ENCODE measurements at regions not wholly inside any gene's neighbourhood (a gene's known extent, or its start where the extent isn't known, plus 50 kb on each side); places are given as distances from the start of the nearest gene placed in this dataset.
"Not testable (repeated sequence)": the region's sequence is repeated elsewhere in the genome, so short reads cannot be mapped to it uniquely, and the experiment has no call there.

DNA sequence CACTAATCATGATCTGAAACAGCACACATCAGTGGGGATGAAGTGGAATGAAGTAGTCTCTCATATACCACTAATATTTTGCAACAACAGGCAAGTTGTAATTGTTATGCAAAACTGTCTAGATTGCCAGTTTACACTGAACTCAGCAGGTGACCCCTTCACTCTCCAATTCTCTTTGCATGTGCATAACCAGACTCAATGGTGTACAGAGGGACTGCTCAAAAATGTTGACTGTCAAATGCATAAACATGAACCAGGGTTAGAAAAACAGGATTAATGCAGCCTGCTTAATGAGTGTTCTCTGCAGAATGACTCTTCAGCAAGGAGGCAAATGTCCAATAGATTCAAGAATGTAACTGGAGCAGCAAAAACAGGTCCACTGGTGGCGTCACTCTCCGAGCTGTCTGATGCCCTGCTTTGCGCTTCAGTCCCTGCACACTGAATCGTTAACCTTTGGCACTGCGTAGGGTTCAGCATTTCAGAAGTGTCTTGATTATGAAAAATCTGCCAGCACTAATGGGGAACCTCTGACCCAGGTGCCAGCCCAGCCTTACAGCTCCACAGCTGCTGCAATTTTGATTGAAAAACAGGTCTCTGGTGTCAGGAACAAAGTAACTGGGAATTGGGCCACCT is 209.3 kb downstream of the TDRD15 start:
- DNase-seq (ENCODE audit: low spot score) = no peak

DNA sequence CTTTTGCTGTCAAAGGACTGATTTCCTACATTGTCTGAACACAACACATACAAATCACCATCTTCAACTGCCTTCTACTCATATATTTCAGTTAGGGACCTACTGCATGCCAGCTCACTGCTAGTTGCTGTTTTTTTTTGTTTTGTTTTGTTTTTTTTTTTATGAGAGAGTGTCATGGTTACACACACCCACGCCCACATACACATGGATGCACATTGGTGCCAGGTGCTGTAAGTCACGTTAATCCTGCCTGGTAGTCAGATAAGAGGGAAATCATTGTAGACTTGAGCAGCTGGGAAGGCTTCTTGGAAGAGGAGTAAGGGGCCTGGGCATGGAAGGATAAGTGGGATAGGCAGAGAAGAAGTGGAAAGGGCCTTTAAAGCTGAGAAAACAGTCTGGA is 209.9 kb downstream of the TDRD15 start:
- DNase-seq (ENCODE audit: low spot score) = peak; percentile 27

- no peak for DNase-seq (ENCODE audit: low spot score)
Observed at GRCh38 chr2:21346984-21347383, 223.2 kb downstream of the TDRD15 start.

GRCh38 chr2:21353879-21354679 is 230.3 kb downstream of the TDRD15 start:
- no peak for DNase-seq (ENCODE audit: low spot score)

DNA sequence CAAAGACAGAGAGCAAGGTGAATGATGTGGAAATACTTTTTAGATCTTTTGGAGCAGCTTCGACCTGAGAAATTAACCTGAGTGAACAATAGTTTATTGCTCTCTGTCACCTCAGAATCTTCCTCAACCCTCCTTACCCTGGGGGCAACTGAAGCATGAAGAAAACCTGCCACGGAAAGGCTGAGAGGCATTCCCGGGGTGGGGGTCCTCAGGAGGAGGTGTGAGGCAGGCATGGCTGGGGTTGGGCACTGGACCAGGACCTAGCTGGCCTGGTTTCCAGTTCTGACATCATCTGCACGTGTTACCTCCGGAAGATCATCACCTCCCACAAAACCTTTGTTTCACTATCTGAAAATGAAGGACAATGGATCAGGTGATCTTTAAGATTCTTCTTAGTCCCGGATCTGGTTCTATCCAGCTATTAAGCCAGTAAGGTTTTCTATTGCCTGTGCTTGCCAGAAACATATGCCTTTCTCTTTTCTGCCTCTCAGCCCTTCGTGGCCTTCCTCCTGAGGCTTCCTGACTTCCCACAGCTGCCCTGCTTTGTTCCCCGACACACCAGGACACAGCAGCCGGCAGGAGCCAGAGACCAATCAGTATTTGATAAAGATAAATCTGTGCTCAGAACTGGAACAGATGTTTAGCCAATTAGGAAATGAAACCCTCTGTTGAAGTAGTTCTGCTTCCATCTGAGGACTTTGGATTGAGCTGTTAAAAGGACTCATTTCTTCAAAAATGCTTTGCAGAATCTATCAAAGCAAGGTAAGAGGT is 232.5 kb downstream of the TDRD15 start:
- DNase-seq (ENCODE audit: low spot score) = no peak

DNA sequence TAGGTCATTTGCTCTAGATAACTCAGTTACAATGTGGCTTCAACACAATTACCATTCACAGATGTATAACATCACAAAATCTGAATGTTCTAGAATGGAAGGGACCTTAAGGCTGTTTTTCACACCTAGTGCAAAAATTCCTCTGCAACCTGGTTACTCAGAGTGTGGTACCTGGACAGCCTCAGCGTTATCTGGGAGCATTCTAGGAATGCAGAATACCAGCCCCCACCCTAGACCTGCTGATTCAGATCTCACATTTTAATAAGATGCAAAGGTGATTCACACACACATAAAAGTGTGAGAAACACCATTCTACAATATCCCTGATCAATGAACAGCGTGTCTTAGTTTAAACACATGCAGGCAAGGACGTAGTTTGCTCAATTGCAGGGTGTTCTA is 233.1 kb downstream of the TDRD15 start:
- DNase-seq (ENCODE audit: low spot score) = no peak

DNA sequence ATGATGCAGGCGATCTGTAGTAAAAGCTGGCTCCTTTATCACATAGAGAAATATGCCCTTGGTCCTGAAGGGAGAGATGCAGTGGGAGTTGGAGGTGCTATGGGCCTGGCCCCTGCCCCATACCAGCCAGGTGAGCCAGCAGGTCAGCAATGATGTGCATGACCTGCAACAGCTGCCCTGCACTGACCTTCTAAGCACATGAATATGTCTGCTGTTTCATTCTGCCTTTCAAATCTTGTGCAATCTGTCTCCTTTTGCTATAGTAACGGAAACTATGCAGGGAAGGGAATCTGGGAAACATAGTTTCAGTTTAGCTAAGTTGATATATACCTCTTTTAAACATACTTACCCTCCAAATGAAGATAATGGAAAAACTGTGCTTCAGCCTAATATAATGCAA is 235.2 kb downstream of the TDRD15 start:
- no peak for DNase-seq (ENCODE audit: low spot score)

DNA sequence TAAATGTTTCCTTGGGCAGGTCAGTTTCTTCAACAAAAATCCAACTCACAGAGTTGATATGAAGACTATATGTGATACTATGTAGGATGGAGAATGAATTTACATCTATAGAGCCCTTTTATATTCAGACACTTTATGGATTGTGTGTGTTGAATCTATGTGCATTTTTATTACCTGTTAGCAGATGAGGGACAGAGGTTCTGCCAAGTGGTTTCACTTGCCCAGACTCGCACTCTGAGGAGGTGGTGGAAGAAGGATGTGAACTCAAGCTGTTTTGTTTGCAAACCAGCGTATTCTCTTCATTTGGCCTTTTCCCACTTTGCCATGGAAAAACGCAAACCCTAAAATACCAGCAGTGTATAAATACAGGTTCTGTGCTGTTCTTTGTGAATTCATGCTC is 237.6 kb downstream of the TDRD15 start:
- DNase-seq (ENCODE audit: low spot score) = no peak

GRCh38 chr2:21361957-21362486 is 238.3 kb downstream of the TDRD15 start:
- DNase-seq (ENCODE audit: low spot score) = no peak

- no peak for DNase-seq (ENCODE audit: low spot score)
Observed at GRCh38 chr2:21363364-21363763, 239.6 kb downstream of the TDRD15 start.

GRCh38 chr2:21367421-21367820 is 243.7 kb downstream of the TDRD15 start:
- DNase-seq (ENCODE audit: low spot score) = peak; percentile 47

DNA sequence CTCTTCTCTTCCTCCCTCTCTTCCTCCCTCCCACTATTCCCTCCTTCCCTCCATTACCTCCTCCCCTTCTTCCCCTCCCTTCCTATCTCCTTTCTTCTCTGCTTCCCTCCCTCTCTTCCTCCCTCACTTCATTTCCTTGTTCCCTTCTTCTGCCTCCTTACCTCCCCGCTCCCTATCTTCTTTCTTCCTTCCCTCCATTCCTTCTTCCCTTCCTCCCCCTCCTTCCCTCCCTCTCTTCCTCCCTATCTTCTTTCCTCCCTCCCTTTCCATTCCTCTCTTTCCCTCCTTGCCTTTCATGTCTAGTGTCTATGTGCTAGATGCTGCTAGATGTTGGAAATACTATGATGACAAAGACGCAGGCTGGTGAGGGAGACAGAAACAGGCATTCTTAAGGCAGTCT is 246.0 kb downstream of the TDRD15 start:
- DNase-seq (ENCODE audit: low spot score) = no peak

GRCh38 chr2:21371499-21372003 is 247.8 kb downstream of the TDRD15 start:
- no peak for DNase-seq (ENCODE audit: low spot score)

DNA sequence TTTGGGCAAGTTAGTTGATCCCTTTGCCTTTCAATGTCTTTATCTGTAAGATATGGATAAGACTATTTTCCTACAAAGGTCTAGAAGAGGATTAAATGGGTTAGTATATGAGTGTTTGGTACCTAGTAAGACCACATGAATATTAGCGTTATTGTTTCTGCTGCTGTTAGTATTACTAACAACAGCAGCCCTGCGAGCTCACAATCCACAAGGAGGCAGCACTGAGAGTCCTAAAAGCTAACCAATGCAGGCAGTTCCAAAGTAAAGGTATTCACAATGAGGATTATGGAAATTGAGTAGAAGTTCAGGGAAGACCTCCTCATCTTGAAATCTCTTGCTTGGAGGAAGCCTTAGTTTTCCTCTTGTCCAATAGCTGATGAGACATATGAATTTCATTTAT is 248.9 kb downstream of the TDRD15 start:
- DNase-seq (ENCODE audit: low spot score) = peak; percentile 30

DNA sequence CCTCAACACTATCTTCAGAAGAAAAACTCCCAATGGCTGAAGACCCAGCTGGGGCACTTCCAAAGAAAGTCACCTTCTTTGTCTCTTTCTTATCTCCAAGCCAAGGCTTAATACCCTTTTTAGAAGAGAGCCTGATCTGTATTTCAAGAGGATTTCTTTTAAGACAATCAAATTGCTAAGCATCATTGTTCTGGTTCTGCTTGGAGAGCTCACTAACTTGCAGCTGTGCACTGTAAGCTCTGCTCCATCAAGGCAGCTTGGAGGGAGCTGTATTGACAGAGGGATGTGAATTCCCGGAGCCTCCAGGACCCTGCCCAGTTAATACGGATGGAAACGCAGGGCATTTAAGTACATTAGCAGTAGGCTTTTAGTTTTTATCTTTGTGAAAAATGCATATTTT is 253.1 kb downstream of the TDRD15 start:
- DNase-seq (ENCODE audit: low spot score) = no peak

DNA sequence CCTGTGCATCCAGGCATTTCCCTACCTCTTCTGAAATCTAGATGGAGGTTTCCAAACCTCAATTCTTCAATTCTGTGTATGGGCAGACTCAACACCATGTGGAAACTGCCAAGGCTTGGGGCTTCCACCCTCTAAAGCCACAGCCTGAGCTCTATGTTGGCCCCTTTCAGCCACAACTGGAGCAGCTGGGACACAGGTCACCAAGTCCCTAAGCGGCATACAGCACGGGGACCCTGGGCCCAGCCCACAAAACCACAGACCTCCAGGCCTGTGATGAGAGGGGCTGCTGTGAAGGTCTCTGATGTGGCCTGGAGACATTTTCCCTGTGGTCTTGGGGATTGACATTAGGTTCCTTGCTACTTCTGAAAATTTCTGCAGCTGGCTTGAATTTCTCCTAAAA is 255.4 kb downstream of the TDRD15 start:
- DNase-seq (ENCODE audit: low spot score) = no peak

DNA sequence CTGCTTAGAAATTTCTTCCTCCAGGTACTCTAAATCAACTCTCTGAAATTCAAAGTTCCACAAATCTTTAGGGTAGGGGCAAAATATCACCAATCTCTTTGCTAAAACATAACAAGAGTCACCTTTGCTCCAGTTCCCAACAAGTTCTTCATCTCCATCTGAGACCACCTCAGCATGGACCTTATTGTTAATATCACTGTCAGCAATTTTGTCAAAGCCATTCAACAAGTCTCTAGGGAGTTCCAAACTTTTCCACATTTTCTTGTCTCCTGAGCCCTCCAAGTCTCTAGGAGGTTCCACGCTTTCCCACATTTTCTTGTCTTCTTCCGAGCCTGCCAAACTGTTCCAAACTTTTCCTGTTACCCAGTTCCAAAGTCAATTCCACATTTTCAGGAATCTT is 255.9 kb downstream of the TDRD15 start:
- not testable (repeated sequence) for DNase-seq (ENCODE audit: low spot score)

DNA sequence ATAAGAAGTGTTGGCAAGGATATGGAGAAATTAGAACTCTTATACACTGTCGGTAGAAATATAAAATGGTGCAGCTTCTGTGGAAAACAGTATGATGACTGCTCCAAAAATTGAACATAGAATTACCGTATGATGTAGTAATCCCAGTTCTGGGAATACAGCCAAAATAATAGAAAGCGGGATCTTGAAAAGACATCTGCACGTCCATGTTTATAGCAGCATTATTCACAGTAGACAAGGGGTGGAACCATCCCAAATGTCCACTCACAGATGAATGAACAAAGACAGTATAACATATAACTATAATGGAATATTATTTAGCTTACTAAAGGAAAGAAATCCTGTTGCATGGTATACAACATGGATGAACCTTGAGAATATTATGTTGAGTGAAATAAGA is 257.7 kb downstream of the TDRD15 start:
- DNase-seq (ENCODE audit: low spot score) = no peak

DNA sequence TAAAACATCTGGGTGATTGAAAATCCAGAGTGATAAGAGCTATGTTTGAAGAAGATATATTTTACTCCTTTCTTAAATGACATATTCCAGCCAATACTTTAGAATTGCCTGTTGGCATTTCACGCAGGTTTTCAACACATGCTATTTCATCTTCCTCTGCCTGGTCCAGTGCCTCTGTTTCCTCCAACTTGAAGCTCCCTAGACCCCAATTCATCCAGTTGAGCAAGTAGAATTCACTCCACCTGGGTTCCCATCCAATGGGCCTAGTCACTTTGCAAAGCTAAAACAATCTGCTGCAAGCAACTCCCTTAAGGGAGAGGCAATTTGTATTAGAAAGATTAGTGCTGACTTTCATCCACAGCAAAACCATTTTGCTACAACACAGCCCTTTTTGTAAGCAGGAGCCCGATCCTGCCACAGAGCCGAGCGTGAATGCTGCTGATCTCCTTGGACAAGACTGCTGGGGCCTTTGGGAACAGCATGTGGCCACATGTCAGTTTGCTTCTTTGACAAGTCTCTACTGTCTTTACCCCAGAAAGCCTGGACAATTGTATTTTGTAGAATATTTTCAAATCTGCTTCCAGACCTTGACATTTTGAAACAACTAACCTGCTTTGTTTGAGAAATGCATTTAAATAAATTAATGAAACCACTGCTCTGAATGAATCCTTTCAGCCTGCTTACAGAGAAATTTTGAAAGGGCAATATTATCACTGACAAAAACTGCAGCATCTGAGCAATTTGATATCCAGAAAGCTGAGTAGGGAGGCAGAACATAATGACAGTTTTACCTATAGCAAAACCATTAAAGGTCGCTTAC is 259.1 kb downstream of the TDRD15 start:
- no peak for DNase-seq (ENCODE audit: low spot score)

- DNase-seq (ENCODE audit: low spot score) = no peak
Observed at GRCh38 chr2:21386666-21387065, 262.9 kb downstream of the TDRD15 start.

GRCh38 chr2:21392649-21393048 is 268.9 kb downstream of the TDRD15 start:
- no peak for DNase-seq (ENCODE audit: low spot score)

- no peak for DNase-seq (ENCODE audit: low spot score)
Observed at GRCh38 chr2:21393173-21393572, 269.4 kb downstream of the TDRD15 start.

Data from SW480 (cell line).